Breast epithelium (tissue), 4 donors: ENCODE measurements at regions not wholly inside any gene's neighbourhood (a gene's known extent, or its start where the extent isn't known, plus 50 kb on each side); places are given as distances from the start of the nearest gene placed in this dataset.

Experiments
- DNase-seq, 2 donors: peaks; one replicate each; pipeline ENCODE4 v3.0.0-alpha.2; 2019; ENCODE audit warnings: low spot score in 2 of 2
- H3K27ac ChIP-seq, 2 donors: fragments of 200-600 bp; sonication (generic) in 1 of 2; one replicate each; pipeline ENCODE4 v1.5.1; 2016 to 2019; ENCODE audit warnings: mild to moderate bottlenecking in 1 of 2
- H3K27me3 ChIP-seq, 2 donors: fragments of 200-600 bp; sonication (generic) in 1 of 2; one replicate each; pipeline versions ENCODE4 v1.5.1 to v1.6.0; 2017 to 2019; ENCODE audit warnings: control low read depth in 1 of 2, mild to moderate bottlenecking in 1 of 2
- H3K36me3 ChIP-seq: fragments of 200-600 bp; one replicate; pipeline ENCODE4 v1.5.1; 2019
- H3K4me1 ChIP-seq, 2 donors: fragments of 200-600 bp; sonication (generic); one replicate each; pipeline ENCODE4 v1.5.1; 2016 to 2019; ENCODE audit warnings: control low read depth in 1 of 2
- H3K4me3 ChIP-seq, 3 donors: fragments of 200-600 bp; sonication (generic); 1 replicate in 2 of 3; 2 replicates in 1 of 3; pipeline ENCODE4 v1.5.1; 2016 to 2019; ENCODE audit warnings: mild to moderate bottlenecking in 3 of 3, moderate library complexity in 2 of 3
- H3K9me3 ChIP-seq, 2 donors: fragments of 200-600 bp; sonication (generic) in 1 of 2; one replicate each; pipeline ENCODE4 v1.5.1; 2016 to 2019; ENCODE audit warnings: control low read depth in 1 of 2
- CTCF ChIP-seq, 3 donors: fragments of 450-650 bp; IDR thresholded peaks; one replicate each; pipeline ENCODE4 v1.5.1; 2016 to 2017; ENCODE audit warnings: antibody characterized with exemption in 3 of 3, mild to moderate bottlenecking in 3 of 3, moderate library complexity in 3 of 3
- POLR2A ChIP-seq: fragments of 450-650 bp; IDR thresholded peaks from one replicate; pipeline ENCODE4 v1.6.1; 2016; ENCODE audit warnings: antibody characterized with exemption, mild to moderate bottlenecking, moderate library complexity
- POLR2AphosphoS5 ChIP-seq, 3 donors: sonication (generic); formaldehyde crosslinking; IDR thresholded peaks; one replicate each; pipeline ENCODE4 v1.6.1; 2017; ENCODE audit warnings: antibody characterized with exemption in 3 of 3
- intact Hi-C: fragments of 100-400 bp; cut with DNase I; formaldehyde crosslinking; loops from one replicate; pipeline ENCODE4 v1.15.1; 2023; ENCODE audit warnings: low total_unique reads

GRCh38 chr10:128851726-128852125 lies 615.3 kb upstream of the MGMT start:
- DNase-seq, result peak in 1 of 2 donors; percentile 43
- peaks cover 5 to 6% of the 10 kb centered on the region in 2 donors for H3K4me1 ChIP-seq
- no peaks in the 10 kb centered on the region for H3K36me3 ChIP-seq
- H3K4me3 ChIP-seq, result no peak overlapping the region
- no peaks in the 10 kb centered on the region for H3K9me3 ChIP-seq
- intact Hi-C loops, result no loop called here
- H3K27ac ChIP-seq, result peak overlapping the region; percentile 68 to 76
- no peaks in the 10 kb centered on the region for H3K27me3 ChIP-seq
- TF ChIP-seq CTCF (IDR thresholded peaks at IDR 0.05), result no peak
- peak in 1 of 3 donors; percentile 14 for TF ChIP-seq POLR2AphosphoS5 (IDR thresholded peaks at IDR 0.05)

GRCh38 chr10:128852449-128852848 lies 614.6 kb upstream of the MGMT start:
- no peaks in the 10 kb centered on the region for H3K27me3 ChIP-seq
- no peak overlapping the region for H3K4me3 ChIP-seq
- H3K4me1 ChIP-seq, result peaks cover 5 to 6% of the 10 kb centered on the region in 2 donors
- TF ChIP-seq POLR2AphosphoS5 (IDR thresholded peaks at IDR 0.05) (no peak), CTCF (IDR thresholded peaks at IDR 0.05) (no peak), POLR2A (no peak)
- H3K9me3 ChIP-seq, result no peaks in the 10 kb centered on the region
- intact Hi-C loops, result no loop called here
- peak overlapping the region; percentile 68 to 76 for H3K27ac ChIP-seq
- H3K36me3 ChIP-seq, result no peaks in the 10 kb centered on the region
- DNase-seq, result no peak

GRCh38 chr10:128852902-128853301 lies 614.1 kb upstream of the MGMT start:
- Histone ChIP-seq H3K4me1 (peaks cover 5 to 6% of the 10 kb centered on the region in 2 donors), H3K9me3 (no peaks in the 10 kb centered on the region), H3K27ac (peak overlapping the region in 1 of 2 donors; percentile 76), H3K27me3 (no peaks in the 10 kb centered on the region), H3K36me3 (no peaks in the 10 kb centered on the region), H3K4me3 (no peak overlapping the region)
- intact Hi-C loops, result no loop called here
- no peak for DNase-seq
- TF ChIP-seq CTCF (IDR thresholded peaks at IDR 0.05) (no peak), POLR2AphosphoS5 (IDR thresholded peaks at IDR 0.05) (no peak), POLR2A (no peak)

DNA sequence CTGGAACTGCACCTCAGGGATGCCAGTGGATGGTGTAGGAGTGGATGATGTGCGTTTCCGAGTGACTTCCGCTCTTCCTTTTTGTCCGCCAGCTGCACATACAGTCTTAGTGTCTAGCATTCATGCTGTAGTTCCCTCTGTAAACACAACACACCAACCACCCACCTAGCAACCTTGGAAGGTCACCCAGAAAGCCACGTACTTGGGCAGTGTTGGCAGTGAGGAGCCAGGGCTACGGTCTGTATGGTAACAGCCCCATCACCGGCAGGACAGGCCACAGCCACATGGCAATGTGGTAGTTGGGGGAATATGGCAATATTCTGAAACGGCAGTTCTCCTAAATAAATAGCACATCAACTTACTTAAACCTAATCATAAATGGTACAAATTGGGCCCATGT lies 613.5 kb upstream of the MGMT start:
- TF ChIP-seq POLR2A, result no peak
- TF ChIP-seq CTCF (IDR thresholded peaks at IDR 0.05), result no peak
- no peak for TF ChIP-seq POLR2AphosphoS5 (IDR thresholded peaks at IDR 0.05)
- DNase-seq, result no peak
- H3K27ac ChIP-seq, result peak overlapping the region in 1 of 2 donors; percentile 76

DNA sequence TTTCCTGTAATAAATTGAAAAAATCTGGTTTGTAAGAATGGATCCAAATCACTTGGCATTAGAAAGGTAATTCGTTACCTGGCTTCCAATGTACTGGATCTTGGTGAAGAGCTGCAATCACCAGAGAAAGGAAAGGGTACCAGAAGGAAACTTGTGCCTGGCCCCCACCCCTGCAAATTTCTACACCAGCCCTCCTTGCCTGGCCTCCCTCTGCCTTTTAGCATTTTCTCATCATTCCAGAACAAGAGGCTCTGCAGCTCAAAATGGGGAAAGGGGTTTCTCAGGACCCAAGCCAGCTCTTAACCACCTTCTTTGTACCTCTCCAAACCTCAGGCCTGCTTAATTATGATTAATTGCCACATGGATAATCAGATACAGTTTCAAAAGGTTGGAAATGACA lies 612.8 kb upstream of the MGMT start:
- H3K27ac ChIP-seq, result peak overlapping the region; percentile 52 to 67
- no peak overlapping the region for H3K4me3 ChIP-seq
- intact Hi-C loops, result no loop called here
- peaks cover 5 to 6% of the 10 kb centered on the region in 2 donors for H3K4me1 ChIP-seq
- TF ChIP-seq POLR2AphosphoS5 (IDR thresholded peaks at IDR 0.05) (no peak), POLR2A (no peak), CTCF (IDR thresholded peaks at IDR 0.05) (no peak)
- no peaks in the 10 kb centered on the region for H3K36me3 ChIP-seq
- no peak for DNase-seq
- H3K9me3 ChIP-seq, result no peaks in the 10 kb centered on the region
- no peaks in the 10 kb centered on the region for H3K27me3 ChIP-seq

More for the DNA sequence above, 613.5 kb upstream of the MGMT start:
- Histone ChIP-seq H3K4me1 (peaks cover 5 to 6% of the 10 kb centered on the region in 2 donors), H3K36me3 (no peaks in the 10 kb centered on the region), H3K9me3 (no peaks in the 10 kb centered on the region), H3K4me3 (no peak overlapping the region), H3K27me3 (no peaks in the 10 kb centered on the region)
- intact Hi-C loops, result no loop called here
